Left renal pelvis (tissue), 4 donors: ENCODE measurements at regions not wholly inside any gene's neighbourhood (a gene's known extent, or its start where the extent isn't known, plus 50 kb on each side); places are given as distances from the start of the nearest gene placed in this dataset.

ENCODE experiments used
- DNase-seq, 4 donors: peaks; one replicate each; pipeline ENCODE4 v3.0.0-alpha.2; 2013; ENCODE audit warnings: low read depth in 4 of 4, low spot score in 3 of 4

GRCh38 chr12:38547586-38547985, 231.0 kb downstream of the ALG10B start:
- no peak for DNase-seq

- DNase-seq, result no peak
Observed at GRCh38 chr12:38555620-38556591, 239.3 kb downstream of the ALG10B start.

GRCh38 chr12:38556647-38557046, 240.1 kb downstream of the ALG10B start:
- DNase-seq, result no peak

DNA sequence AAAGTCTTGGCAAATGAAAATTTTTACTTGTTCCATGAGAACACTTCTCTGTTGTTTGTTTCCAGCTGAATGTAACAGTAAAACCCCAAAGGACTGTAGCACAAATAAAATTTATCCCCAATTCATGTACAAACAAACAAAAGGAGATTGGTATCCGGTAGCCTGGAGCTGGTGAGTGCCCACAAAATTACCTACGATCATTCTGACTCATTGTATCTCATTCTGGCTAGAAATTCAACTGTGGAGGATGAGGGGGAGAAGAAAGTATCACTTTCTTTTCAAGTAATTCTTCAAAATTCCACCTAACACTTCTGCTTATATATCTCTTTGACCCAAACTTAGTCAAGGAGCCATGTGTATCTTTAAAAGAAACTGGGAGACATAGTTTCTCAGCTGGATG, 268.5 kb downstream of the ALG10B start:
- no peak for DNase-seq

DNA sequence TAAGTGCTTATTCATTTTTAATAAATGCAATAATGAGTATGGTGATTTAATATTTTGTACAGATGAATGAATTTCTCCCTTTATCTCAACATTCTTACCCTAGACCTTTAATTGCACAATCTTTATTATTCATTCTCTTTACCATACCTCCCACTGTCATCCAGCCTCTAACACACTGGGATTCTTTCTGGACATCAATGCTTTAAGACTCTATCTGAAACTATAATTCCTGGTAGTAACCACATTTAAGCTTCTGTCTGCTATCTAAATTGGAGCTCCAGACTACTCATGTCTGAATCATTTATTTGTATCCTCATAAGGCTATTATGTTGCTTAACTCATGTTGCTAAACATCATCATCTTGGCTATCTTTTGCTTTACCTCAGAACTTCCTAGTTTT, 270.2 kb downstream of the ALG10B start:
- DNase-seq, result no peak

DNA sequence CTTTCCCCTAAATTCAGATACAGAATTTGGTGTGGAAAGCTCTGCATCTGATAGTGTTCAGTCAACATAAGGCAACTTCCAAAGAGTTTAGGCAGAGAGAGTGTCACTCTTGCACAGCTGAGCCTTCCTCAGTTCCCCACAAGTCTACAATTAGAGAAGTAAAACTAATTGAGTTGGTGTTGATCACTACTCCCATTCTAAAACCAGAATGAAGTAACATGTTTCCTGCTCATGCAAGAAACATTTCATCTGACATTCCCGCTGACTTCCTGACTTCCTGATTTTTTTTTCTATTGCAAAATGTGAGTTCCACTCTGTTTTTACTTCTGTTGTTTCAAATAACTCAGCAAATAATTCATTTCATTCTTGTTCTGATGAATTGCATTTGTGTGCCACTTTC, 271.0 kb downstream of the ALG10B start:
- no peak for DNase-seq

- DNase-seq, result no peak
Observed at GRCh38 chr12:38588624-38589305, 272.2 kb downstream of the ALG10B start.

GRCh38 chr12:38589306-38589632, 272.7 kb downstream of the ALG10B start:
- DNase-seq, result no peak

DNA sequence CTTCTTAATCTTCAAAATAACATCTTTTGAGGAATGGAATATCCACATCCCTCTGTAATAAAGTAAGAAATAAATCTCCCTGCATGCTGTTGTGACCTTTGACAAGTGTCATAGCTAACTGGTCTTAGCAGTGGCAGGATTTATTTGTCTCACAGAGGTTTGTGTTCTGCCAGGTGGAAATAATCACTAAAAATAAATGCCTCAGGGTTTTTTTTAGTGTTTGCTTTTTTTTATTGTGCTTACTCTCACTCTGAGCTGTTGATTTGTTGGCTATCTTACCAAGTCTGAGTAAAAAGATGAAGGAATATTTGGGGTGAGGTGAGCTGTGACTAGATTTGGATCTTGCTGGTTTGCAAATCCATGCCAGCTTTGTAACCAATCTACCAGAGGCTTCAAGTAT, 285.4 kb downstream of the ALG10B start:
- DNase-seq, result peak in 1 of 4 donors; percentile 6
